Islet precursor cell (in vitro differentiated cells): ENCODE measurements at regions not wholly inside any gene's neighbourhood (a gene's known extent, or its start where the extent isn't known, plus 50 kb on each side); places are given as distances from the start of the nearest gene placed in this dataset.
"Not testable (repeated sequence)": the region's sequence is repeated elsewhere in the genome, so short reads cannot be mapped to it uniquely, and the experiment has no call there.

Source experiments
- DNase-seq: peaks from one replicate; pipeline ENCODE4 v3.0.0-alpha.2; 2018

DNA sequence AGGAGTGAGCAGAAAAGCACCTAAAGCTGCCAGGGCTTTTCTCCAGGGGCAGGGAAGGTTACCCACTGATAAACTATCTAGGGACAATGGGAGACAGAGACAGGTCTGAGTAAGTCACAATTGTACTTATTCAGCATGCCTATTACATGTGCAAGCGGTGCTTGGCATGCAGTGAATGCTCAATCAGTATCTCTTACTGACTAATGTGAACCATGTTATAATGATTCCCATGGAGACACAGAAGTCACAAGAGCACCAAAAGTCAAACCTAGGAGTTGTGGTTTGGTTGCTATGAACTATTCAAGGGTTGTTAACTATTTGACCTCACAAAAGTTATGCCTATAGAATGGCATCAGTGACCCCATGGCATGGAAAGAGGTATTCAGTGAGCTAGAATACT is 50.0 kb upstream of the RASGRP1 start:
- no peak for DNase-seq

- DNase-seq, result no peak
Measured at GRCh38 chr15:38617831-38618230, 53.2 kb upstream of the RASGRP1 start.

- no peak for DNase-seq
Measured at GRCh38 chr15:38618242-38618955, 53.8 kb upstream of the RASGRP1 start.

- no peak for DNase-seq
Measured at GRCh38 chr15:38620098-38620497, 55.5 kb upstream of the RASGRP1 start.

- peak; percentile 4 for DNase-seq
Measured at GRCh38 chr15:38620851-38621594, 56.4 kb upstream of the RASGRP1 start.

GRCh38 chr15:38622304-38622703 is 57.7 kb upstream of the RASGRP1 start:
- peak; percentile 44 for DNase-seq

GRCh38 chr15:38622908-38623307 is 58.3 kb upstream of the RASGRP1 start:
- DNase-seq, result peak; percentile 12

DNA sequence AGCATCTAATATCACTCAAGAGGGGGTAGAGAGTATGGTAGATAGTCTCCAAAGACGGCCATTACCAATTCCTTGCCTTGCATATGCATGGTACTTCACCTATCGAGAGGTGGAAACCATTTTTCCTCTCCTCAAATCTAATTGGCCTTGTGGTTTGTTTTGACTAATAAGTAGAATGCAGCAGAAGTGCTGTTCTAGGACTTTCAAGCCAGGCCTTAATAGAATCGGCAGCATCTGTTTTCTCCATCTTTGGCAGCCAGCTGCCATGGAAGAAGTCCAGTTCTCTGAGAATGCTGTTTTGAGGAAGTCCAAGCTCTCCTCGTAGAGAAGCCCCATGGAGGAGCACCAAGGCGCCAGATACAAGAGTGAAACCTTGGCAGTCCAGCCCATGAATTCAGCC is 59.1 kb upstream of the RASGRP1 start:
- peak; percentile 14 for DNase-seq

DNA sequence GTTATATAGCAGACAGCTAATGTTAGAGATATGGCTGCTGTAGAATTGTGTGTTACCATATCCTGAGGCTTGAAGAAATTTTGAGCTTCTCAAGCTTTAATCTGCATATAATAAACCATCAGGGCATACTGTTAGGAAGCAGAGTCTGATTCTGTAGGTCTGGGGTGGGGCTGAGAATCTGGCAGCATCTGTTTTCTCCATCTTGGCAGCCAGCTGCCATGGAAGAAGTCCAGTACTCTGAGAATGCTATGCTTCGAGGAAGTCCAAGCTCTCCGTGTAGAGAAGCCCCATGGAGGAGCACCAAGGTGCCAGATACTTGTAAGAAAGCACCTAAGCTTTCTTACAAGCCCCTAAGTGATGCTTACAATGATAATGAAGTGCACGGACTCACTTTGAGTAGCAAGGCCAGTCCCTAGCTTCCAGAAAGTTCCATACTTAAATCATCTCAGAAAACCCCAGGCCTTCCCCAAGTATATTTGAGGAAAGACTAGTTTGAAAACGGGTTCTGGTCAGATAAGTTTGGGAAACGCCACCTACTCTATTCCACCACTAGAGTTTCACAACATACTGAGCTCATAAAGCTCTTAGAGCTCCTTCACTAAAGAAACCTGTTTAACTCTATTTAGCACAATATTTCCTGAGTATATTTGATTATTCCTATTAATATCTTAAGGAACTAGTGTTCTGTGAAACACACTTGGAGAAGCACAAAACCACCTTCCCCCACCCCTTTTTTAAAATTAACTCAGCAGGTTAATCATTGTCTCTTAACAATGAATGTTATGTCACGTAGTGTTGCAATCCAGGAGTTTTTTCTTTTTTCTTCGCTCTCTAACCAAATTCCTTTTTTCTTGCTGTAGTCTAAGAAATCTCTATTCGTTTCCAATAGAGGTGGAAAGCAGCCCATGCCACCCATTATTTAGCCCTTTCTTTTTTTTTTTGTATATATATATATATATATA is 59.9 kb upstream of the RASGRP1 start:
- DNase-seq, result peak; percentile 29

DNA sequence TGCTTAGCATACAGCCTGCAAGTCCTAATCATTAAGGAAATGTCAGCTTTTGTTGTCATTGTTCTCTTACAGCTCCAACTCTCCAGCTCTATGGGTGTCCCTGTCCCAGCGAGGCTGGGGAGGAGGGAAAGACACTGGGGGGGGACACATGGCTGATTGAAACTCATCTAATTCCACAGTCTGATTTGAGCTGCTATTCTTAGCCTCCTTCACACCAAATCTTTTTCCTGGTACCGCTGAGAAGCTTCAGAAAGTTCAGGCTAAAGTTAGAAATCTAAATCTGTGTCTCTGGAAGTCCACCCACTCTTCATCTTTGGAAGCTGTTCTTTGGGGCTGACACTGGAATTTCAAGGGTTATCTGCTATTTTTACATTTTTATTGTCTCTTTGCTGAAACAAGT is 61.3 kb upstream of the RASGRP1 start:
- peak; percentile 7 for DNase-seq

DNA sequence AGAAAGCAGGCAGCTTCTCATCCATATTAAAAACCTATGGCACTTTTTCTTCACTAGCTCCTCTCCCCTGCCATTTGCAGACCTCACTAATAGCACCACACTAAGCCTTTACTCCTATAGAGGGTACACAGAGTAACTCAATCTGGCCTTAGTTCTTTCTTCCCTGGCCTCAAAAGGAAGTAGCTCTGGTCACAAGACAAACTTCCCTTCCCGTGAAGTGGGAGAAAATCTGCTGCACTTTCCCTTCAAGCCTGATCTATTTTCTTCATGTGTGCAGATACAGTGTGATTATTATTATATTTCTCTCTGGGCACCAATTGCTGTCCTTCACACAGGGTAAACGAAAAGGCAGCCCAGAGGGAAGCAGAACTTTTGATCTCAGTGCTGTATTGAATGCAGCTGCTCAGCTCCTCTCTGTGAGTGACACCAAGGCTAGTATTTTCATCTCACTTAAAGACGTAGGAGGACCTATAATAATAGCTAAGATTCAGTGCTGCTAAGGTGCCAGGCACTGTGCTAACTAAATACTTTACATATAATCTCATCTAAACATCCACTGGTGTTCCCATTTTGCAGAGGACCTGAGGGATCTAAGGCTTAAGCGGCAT is 61.9 kb upstream of the RASGRP1 start:
- DNase-seq, result peak; percentile 28

DNA sequence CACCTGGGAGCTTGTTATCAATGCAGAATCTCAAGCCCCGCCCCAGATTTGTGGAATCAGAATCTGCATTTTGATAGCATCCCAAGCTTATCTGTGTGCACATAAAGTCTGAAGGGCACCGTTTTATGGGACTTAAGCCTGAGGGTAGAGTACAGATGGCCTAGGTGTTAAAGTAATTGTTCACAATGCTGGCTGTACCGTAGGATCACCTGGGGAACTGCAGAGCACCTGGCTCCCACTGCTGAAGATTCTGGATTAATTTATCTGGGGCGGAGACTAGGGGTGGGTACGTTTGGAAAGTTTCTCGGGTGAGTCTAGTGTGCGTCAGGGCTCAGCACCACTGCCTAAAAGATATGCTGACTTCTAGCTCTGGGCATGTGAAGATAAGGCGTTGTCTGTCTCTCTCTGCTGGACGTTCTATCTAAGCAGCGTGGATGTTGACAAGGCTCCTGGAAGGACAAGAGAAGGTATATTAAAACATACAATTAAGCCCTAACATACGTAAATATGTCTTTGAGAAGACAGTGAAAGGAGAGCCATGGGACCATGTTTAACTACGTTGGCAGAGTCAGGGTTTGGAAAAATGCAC is 63.2 kb upstream of the RASGRP1 start:
- peak; percentile 47 for DNase-seq

GRCh38 chr15:38631119-38632075 is 66.8 kb upstream of the RASGRP1 start:
- no peak for DNase-seq

DNA sequence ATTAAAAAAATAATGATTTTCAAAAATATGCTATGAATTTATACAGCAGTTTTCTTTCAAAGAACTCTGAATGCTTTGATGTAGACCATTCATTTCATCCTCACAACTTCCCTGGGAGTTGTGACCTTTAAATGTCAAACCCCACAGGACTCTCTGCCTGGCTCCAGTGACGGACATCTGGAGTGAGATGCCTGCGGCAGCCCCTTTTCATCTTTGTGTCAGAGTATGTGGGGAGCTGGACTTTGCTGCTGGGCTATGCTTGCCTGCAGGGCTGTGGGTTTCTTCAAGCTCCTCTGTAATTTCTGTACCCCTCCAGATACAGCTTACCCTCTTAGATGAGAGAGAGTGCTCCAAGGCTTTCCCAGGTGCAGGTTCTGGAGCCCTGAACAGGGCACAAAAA is 70.6 kb upstream of the RASGRP1 start:
- DNase-seq, result no peak

- DNase-seq, result no peak
Measured at GRCh38 chr15:38636597-38636996, 72.0 kb upstream of the RASGRP1 start.

DNA sequence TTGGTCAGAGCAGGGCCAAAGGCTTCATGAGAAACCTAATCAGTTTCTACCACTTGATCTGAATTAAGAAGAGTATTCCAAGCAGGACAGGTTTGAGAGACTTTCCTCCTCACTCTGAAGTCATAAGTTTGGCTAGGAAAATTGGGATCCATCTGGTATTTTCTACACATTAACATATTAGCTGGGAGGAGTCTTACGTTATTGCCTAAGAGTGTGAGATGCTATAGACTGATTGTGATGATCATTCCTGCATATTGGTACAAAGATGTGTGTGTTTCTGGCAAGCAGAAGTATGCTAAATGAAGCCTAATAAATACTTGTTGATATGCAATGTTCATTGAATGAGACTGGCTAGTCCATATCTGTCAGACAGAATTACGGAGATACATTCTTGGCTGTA is 73.5 kb upstream of the RASGRP1 start:
- DNase-seq, result no peak

GRCh38 chr15:38638811-38639210 is 74.2 kb upstream of the RASGRP1 start:
- DNase-seq, result no peak

DNA sequence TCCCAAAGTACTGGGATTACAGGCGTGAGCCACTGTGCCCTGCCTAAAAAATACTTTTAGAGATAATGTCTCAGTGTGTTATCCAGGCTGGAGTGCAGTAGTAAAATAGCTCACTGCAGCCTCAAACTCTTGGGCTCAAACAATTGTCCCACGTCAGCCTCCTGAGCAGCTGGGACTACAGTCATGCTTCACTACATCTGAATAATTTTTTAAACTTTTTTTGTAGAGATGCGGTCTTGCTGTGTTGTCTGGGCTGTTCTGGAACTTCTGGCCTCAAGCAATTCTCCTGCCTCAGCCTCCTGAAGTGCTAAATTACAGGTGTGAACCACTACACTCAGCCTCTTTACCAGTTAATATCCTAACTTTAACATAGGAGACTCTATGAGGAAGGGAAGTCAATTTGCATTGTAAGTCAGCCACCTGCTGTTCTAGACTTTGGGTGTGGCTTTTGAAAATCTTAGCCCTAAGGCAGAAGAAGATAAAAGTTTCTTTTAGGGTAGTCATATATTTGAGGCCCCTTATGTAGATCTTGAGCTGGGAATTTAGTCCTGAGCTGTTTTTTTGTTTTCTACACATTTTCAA is 78.2 kb upstream of the RASGRP1 start:
- DNase-seq, result no peak

DNA sequence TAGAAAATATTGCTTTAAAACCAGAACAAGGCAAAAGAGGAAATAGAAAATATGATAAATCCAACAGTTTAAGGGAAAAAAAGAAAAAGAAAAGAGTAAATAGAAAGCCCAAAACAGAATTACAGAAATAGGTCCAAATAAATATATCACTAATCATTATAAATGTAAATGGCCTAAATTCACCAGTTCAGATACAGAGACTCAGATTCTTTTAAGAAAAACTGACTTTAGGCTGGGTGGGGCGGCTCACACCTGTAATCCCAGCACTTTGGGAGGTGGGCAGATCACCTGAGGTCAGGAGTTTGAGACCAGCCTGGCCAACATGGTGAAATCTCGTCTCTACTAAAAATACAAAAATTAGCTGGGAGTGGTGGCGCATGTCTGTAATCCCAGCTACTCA is 79.7 kb upstream of the RASGRP1 start:
- not testable (repeated sequence) for DNase-seq

DNA sequence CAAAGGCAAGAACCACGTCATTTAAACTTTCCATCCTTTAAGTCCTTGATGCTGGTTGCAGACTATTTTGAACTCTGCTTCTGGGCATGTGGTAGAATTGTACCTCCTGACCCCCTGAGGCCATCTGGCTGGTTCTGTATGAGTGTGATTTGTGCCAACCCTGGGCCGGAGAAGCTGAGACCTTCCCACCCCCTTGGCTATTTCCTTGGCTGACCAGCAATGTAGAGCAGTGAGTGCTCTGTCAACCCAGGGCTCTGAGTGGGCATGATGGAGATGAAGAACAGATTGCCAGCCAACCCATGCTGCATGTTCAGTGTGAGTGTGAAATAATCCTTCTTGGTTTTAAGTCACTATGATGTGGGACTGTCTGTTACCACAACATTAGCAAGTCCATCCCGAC is 82.1 kb upstream of the RASGRP1 start:
- DNase-seq, result no peak

GRCh38 chr15:38647683-38648082 is 83.1 kb upstream of the RASGRP1 start:
- DNase-seq, result no peak
